ENCODE measurements at regions not wholly inside any gene's neighbourhood (a gene's known extent, or its start where the extent isn't known, plus 50 kb on each side); places are given as distances from the start of the nearest gene placed in this dataset.
A peak's percentile ranks its signal among the peaks of the same experiment; 100 is the strongest.

GRCh38 chr6:163714179-163714578 is 299.7 kb downstream of the QKI start (continued):
- TF ChIP-seq REST (IDR thresholded peaks at IDR 0.05; ENCODE audit: borderline replicate concordance) (no peak), REST (CRISPR knock-in tag; IDR thresholded peaks at IDR 0.05; ENCODE audit: low read depth) (no peak), MTA2 (IDR thresholded peaks at IDR 0.05; ENCODE audit: low read depth) (no peak), SRSF7 (optimal IDR thresholded peaks at IDR 0.05; ENCODE audit: low read depth, low read length) (no peak), ZSCAN29 (IDR thresholded peaks at IDR 0.05) (no peak), HMGN3 (IDR thresholded peaks at IDR 0.05; ENCODE audit: borderline replicate concordance, extremely low read depth, insufficient read length, low read depth, low read length) (no peak), DLX4 (CRISPR knock-in tag; IDR thresholded peaks at IDR 0.05) (no peak), ATF7 (IDR thresholded peaks at IDR 0.05) (peak; percentile 90), CBX8 (IDR thresholded peaks at IDR 0.05; ENCODE audit: borderline replicate concordance, extremely low read depth, low read depth, low read length, poor library complexity, severe bottlenecking) (no peak)

All from K562 (cell line).